GM18508 (cell line): ENCODE measurements at regions not wholly inside any gene's neighbourhood (a gene's known extent, or its start where the extent isn't known, plus 50 kb on each side); places are given as distances from the start of the nearest gene placed in this dataset.
"Not testable (repeated sequence)": the region's sequence is repeated elsewhere in the genome, so short reads cannot be mapped to it uniquely, and the experiment has no call there.

ENCODE experiments used
- ATAC-seq: cut with Tn5 transposase; IDR thresholded peaks from one replicate; pipeline ENCODE4 v1.9.1; 2021; ENCODE audit warnings: moderate number of reproducible peaks; ENCODE audit not compliant: insufficient read depth, unreplicated experiment

DNA sequence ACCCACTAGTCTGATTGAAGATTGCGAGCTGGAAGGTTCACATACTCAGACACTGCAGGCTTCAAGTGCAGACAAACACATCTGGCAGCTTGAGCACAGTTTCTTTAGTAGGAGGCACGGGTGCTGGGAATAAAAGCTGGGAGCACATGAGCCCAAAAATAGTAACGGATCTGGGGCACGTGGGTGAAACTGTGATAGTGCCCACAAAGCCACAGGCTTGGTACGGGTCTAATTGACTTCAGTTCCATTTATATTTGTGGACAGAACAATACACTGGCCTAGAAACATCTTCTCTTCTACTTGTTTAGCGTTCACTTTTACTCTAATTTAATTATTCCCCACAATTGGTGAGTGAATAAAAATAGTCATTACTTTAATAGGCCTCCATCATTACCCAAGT lies 2370.7 kb downstream of the PCDH7 start:
- ATAC-seq = no peak

- no peak for ATAC-seq
Observed at GRCh38 chr4:33091961-33092360, 2371.8 kb downstream of the PCDH7 start.

DNA sequence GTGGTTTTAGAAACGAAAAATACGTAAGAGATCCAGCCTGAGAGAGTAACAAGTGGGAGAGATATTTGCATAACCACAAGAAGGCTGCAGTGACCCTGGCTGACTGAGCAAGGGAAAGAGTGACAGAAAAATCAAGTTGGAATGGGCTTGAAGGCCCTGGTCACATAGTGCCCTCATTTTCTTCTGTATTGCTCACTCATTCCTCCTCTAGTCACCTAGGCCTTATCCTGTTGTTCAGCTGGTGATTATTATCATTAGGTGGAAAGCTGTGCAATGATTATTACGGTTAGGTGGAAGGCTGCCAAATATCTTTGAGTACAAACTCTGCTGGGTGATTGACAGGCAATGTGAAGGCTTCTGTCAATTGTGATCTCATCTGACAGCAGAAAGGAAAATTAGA lies 2384.1 kb downstream of the PCDH7 start:
- ATAC-seq = no peak

- ATAC-seq = no peak
Observed at GRCh38 chr4:33107814-33108213, 2387.6 kb downstream of the PCDH7 start.

DNA sequence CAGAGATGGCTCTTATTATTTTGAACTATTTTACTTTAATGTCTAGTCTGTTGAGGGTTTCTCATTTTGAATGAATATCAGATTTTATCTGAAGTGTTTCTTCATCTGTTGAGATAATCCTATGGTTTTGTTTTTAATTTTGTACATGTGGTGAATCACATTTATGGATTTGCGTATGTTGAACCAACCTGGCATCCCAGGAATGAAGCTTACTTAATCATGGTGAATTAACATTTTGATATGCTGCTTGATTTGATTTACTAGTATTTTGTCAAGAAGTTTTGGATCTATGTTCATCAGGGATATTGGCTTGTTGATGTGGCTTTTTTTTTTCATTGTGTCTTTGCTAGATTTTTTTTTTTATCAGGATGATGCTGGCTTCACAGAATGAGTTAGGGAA lies 2390.9 kb downstream of the PCDH7 start:
- ATAC-seq = no peak

DNA sequence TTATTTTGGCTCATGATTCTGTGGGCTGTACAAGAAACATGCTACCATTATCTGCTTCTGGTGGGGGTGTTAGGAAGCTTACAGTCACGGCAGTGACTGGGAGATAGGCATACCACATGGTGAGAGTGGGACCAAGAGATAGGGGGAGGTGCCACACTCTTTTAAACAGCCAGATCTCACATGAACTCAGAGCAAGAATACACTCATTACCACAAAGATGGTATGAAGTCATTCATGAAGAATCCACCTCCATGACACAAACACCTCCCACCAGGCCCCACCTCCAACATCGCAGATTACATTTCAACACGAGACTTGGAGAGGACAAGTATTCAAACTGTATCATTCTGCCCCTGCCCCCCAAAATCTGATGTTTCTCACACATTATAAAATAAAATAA lies 2396.7 kb downstream of the PCDH7 start:
- ATAC-seq = no peak

- no peak for ATAC-seq
Observed at GRCh38 chr4:33126002-33126401, 2405.8 kb downstream of the PCDH7 start.

DNA sequence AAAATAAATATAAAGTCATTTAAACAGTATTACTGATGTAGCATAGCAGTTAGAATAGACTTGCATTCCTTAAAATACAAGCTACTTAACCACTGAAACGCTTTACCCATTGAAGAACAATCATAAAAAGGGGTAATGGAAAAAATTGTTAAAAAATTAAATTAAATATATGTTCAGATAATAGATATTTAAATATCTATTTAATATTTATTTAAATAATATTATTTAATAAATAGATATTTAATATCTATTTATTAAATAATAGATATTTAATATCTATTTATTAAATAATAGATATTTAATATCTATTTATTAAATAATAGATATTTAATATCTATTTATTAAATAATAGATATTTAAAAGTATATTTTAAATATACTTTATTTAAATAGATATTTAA lies 2410.5 kb downstream of the PCDH7 start:
- ATAC-seq = not testable (repeated sequence)

DNA sequence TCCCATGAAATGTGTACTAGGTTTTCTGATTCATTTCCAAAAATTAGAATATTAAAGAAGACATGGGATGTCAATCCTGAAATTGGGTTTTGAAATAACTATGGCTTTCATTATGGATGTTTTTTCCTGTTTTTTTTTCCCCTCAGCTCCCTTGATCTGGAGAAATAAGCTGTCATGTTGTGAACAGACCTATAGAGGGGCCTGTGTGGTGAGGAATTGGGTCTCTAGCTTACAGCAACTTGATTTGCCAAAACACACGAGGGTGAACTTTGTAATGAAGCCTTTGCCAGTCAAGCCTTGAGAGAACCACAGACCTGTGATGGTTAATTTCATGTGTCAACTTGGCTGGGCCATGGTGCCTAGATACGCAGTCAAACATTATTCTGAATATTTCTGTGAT lies 2413.6 kb downstream of the PCDH7 start:
- ATAC-seq = no peak

- ATAC-seq = no peak
Observed at GRCh38 chr4:33134366-33134765, 2414.2 kb downstream of the PCDH7 start.

DNA sequence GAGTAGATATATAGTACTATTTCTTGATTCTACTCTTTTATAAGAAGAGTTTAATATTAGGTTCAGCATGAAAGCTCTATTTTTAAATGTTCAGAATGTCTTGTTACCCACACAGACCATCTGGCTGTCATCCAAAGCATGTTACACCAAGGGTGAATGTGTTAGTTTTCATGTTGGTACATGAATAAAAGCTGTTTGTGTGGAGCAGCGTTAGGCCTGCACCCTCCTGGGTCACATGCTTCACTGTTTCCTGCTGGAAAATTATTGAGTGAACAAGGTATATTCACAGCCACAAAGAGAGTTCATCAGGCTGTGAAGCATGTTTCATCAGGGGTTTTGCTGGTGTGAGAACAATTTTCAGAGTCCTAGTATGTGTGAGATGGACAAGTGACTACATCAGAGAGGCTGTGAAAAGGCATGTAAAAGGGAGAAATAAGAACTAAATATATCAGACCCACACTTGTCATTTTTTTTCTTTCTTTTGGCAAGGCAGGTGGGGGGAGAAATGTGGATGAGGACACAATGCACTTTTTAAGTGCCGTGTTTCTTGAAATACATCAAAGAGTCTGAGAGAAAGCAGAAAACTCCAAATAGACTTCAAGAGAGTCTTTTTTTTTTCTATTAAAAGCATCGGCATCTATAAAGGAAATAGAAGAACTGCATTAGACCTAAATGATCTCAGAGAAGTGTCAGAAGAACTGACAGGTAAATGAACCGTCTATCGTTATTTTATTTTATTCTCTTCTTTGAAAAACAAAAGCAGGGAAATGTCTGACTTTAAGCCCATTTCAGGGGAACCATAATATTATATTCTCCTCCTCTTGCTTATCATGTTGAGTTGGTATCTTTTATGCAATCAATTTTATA lies 2429.7 kb downstream of the PCDH7 start:
- ATAC-seq = no peak

DNA sequence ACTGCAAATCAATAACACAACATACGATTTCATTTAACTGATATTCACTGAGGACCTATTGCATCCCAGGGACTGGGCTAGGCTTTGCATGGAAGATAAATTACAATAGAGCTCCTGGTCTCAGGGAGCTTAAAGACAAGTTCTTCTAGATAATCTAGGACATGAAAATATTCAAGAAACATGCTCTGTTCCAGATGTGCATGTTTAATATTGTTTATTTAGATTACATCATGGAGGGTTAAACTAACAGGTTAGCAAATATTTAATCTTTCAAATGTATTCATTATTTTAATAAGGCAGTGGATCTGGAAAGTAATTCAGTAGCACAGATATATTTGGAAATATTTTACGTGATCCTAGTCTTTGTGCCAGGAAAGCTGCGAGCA lies 2430.3 kb downstream of the PCDH7 start:
- no peak for ATAC-seq

DNA sequence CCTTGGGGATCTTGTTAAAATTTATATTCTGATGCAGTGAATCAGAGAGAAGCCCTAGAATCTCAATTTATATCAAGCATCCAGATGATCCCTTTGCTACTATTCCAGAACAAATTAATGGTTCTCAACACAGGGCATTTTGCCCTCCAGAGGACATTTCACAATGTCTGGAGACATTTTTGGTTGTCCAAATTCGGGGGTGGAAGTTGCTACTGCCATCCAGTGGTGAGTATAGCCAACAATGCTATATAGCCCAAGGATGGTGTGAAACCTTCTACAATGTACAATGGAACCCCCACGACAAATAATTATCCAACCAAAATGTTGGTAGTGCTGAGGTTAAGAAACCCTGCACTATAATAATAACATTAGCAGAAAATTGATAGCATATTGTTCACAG lies 2440.0 kb downstream of the PCDH7 start:
- ATAC-seq = no peak

DNA sequence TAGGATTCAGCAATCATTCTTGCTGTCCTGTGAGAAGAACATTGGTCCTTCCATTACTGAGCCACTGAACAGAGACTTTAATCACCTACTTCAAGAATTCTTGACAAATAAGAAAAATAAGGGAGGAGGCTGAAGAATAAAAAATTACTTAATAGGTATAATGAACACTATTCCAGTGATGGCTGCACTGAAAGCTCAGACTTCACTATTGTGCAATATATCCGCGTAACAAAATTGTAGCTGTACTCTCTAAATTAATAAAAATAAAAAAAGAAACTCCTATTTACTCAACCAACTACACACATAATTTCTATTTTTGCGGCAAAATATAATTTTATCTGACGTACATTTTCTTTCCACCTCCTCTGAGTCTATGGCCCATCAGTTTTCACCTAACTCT lies 2441.0 kb downstream of the PCDH7 start:
- no peak for ATAC-seq

- ATAC-seq = no peak
Observed at GRCh38 chr4:33162122-33162521, 2442.0 kb downstream of the PCDH7 start.

DNA sequence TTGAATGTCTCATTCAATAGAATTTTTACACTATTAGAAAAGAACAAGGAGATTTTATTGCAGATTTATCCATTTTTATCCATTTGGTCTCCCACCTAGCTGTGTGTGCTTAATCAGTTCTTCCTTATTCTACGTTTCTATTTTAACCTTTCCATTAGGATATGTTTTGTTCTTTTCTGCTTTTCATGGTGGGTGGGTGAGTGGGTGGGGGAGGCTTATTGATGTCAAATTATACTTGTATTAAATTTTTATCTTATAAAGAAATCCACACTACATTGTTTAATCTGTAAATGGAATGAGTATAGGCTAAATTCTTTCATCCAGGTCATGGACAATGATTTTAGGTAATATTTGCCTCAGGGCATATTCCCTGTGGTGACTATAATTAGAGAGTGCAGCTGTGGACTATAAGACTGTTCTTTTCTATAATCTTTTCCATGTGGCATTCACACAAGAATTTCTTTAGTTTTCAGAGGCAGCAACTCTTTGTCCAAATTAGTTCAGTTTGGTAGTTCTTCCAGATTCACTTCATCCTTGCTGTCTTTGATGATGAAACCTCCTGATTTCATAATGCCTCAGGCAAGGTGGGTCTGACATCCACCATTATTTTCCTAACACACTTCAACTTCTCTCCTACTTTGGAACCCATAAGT lies 2451.8 kb downstream of the PCDH7 start:
- ATAC-seq = no peak

DNA sequence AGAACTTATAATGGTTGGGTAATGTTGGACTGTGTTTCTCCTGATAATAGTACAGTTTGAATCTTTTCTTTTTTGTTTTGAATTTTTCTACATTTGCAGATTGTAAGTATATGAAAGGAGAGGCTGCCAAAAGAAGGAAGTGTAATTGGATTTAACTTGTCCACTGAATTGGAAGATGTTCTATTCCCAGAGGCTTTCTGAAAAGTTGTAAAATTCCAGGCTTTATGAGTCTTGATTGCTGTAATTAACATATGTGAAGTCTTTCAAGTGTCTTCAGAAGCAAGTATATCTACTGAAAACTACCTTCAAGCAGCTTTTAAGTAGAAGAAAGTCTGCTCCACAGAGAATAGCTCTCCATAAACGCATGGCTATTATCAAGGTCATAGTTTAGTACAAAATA lies 2456.4 kb downstream of the PCDH7 start:
- ATAC-seq = no peak

DNA sequence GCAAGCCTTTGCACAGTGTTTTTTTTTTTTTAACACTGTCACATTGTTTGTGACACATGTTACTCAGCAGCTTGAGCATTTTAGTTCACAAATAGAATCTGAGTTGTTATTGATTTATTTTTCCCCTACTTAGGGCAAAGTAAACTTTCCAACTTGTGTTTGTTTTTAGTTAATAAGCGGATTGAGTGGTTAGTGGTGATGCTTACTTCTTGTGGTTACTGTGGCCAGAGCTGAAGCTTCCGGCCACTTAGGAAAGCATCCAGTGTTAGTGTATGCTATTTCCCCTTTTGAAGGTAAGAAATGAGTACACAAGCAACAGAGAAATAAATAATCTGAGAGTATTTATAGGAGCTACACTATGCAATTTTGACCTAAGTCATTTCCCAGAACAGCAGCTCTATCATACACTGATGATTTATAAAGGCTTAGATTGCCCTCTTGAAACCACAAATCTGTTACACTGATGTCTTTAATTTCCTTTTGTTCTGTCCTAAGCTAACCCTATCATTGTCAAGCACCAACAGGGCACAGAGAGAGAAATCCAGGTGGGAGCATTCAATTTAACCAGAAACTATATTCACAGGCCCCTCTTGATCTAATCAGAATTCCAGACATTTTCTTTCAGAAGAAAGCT lies 2464.6 kb downstream of the PCDH7 start:
- ATAC-seq = peak; percentile 85

DNA sequence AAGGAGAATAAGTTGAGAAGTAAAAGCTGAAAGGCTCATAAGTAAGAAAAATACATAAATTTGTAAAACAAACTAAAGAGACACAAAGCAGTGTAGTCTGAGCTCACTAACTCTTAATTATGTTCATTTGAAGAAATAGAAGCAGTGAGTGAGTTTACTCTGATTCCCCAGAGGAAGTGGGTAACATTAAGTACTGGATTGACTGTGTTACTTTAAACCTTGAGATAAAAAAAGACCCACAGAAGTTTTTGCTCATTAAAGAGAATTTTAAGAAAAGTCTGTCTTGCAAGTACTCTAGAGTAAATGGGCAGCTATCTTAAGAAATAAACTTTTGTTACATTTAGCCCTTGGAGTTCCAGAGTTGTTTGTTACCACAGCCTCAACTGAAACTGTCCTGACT lies 2466.9 kb downstream of the PCDH7 start:
- peak; percentile 33 for ATAC-seq

GRCh38 chr4:33188733-33189132 lies 2468.6 kb downstream of the PCDH7 start:
- ATAC-seq = no peak

DNA sequence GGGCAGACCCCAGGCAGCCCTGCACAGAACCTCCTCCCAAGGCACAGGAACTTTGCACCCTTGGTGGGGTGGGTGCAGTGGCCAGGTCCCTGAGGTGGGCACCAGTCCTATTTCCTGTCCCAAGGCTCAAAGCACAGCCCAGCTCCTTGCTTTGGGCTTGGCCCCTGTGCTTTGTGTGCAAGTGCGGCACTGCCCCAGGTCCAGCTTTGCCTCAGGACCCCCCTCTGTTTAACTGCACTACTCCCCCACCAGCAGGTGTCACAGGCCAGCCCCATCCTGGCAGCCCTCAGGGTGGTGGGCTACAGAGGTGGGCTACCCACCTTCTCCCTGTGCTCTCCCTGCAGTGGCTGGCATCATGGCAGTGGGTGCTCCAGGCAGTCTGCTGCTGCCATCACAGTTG lies 2469.0 kb downstream of the PCDH7 start:
- ATAC-seq = no peak
